K562 (cell line): ENCODE measurements at regions not wholly inside any gene's neighbourhood (a gene's known extent, or its start where the extent isn't known, plus 50 kb on each side); places are given as distances from the start of the nearest gene placed in this dataset.
A peak's percentile ranks its signal among the peaks of the same experiment; 100 is the strongest.

Source experiments
- ARID1B ChIP-seq: fragments of 450-650 bp; IDR thresholded peaks from 2 replicates; pipeline ENCODE4 v1.6.1; 2016; ENCODE audit warnings: antibody characterized with exemption, mild to moderate bottlenecking, inconsistent platforms
- CBX1 ChIP-seq: sonication (generic); IDR thresholded peaks from 2 replicates; pipeline ENCODE4 v1.6.1; 2016; ENCODE audit warnings: antibody characterized with exemption, low read depth, mild to moderate bottlenecking
- CREB3 ChIP-seq: fragments of 450-650 bp; conservative IDR thresholded peaks from 2 replicates; pipeline ENCODE4 v1.6.1; 2016; ENCODE audit warnings: missing genetic modification characterization, low read depth, mild to moderate bottlenecking, missing compliant biosample characterization, moderate library complexity
- CREB5 ChIP-seq: fragments of 250-450 bp; sonication (Bioruptor Pico); IDR thresholded peaks from 2 replicates; pipeline ENCODE4 v1.5.0; 2020; ENCODE audit warnings: mild to moderate bottlenecking
- FOXA3 ChIP-seq, 2 experiments: fragments of 450-650 bp in 1 of 2; sonication (generic) in 1 of 2; formaldehyde crosslinking; IDR thresholded peaks in 1 of 2; conservative IDR thresholded peaks in 1 of 2; 2 replicates each; pipeline versions ENCODE4 v1.4.0 to v1.8.0; 2020 to 2022; ENCODE audit warnings: mild to moderate bottlenecking in 2 of 2, missing genetic modification reagents in 1 of 2
- FOXK2 ChIP-seq, 2 experiments: fragments of 450-650 bp; IDR thresholded peaks in 1 of 2; conservative IDR thresholded peaks in 1 of 2; 2 replicates each; pipeline ENCODE4 v1.6.1; 2016; ENCODE audit warnings: low read depth in 2 of 2, mild to moderate bottlenecking in 1 of 2
- GATA2 ChIP-seq: sonication (generic); formaldehyde crosslinking; IDR thresholded peaks from 2 replicates; pipeline ENCODE4 v1.4.0; 2020; ENCODE audit warnings: mild to moderate bottlenecking, missing genetic modification reagents
- HDGF ChIP-seq: fragments of 450-650 bp; IDR thresholded peaks from 2 replicates; pipeline ENCODE4 v1.6.1; 2016
- LEF1 ChIP-seq: fragments of 450-650 bp; IDR thresholded peaks from 2 replicates; pipeline ENCODE4 v1.6.1; 2016; ENCODE audit warnings: mild to moderate bottlenecking
- MEF2D ChIP-seq: conservative IDR thresholded peaks from 2 replicates; pipeline ENCODE4 v1.6.1; 2016; ENCODE audit warnings: low read depth, missing genetic modification characterization, missing compliant biosample characterization
- MTA3 ChIP-seq: fragments of 450-650 bp; formaldehyde crosslinking; IDR thresholded peaks from 2 replicates; pipeline ENCODE4 v1.6.1; 2017; ENCODE audit warnings: mild to moderate bottlenecking, borderline replicate concordance
- NR2C2 ChIP-seq, 2 experiments: fragments of 200-800 bp in 1 of 2; sonication (Bioruptor generic) in 1 of 2; sonication (generic) in 1 of 2; formaldehyde crosslinking in 1 of 2; IDR thresholded peaks; 2 replicates each; pipeline versions ENCODE4 v1.6.1 to v1.8.0; 2016 to 2022; ENCODE audit warnings: mild to moderate bottlenecking in 1 of 2, missing compliant biosample characterization in 1 of 2, missing genetic modification characterization in 1 of 2, missing genetic modification reagents in 1 of 2
- POU5F1 ChIP-seq: fragments of 150-350 bp; IDR thresholded peaks from 2 replicates; pipeline ENCODE4 v1.6.1; 2014; ENCODE audit warnings: borderline replicate concordance, low read length, low read depth, mild to moderate bottlenecking; ENCODE audit not compliant: partially characterized antibody
- RBM14 ChIP-seq: fragments of 200-400 bp; formaldehyde crosslinking; IDR thresholded peaks from 2 replicates; pipeline ENCODE4 v1.6.1; 2018; ENCODE audit warnings: low read depth, mild to moderate bottlenecking, low read length, moderate library complexity, borderline replicate concordance; ENCODE audit not compliant: insufficient read depth
- ZNF253 ChIP-seq: fragments of 250-450 bp; sonication (Bioruptor Pico); conservative IDR thresholded peaks from 2 replicates; pipeline ENCODE4 v1.6.1; 2021; ENCODE audit warnings: mild to moderate bottlenecking
- ZNF316 ChIP-seq: fragments of 450-650 bp; IDR thresholded peaks from 2 replicates; pipeline ENCODE4 v1.6.1; 2016
- ZNF639 ChIP-seq, 2 experiments: fragments of 200-800 bp in 1 of 2; sonication (Bioruptor generic) in 1 of 2; sonication (generic) in 1 of 2; formaldehyde crosslinking in 1 of 2; IDR thresholded peaks in 1 of 2; conservative IDR thresholded peaks in 1 of 2; 2 replicates each; pipeline versions ENCODE4 v1.5.0 to v1.6.1; 2016 to 2020; ENCODE audit warnings: missing compliant biosample characterization in 1 of 2, missing genetic modification characterization in 1 of 2, missing genetic modification reagents in 1 of 2
- ZNF644 ChIP-seq: fragments of 200-800 bp; sonication (Bioruptor generic); IDR thresholded peaks from 2 replicates; pipeline ENCODE4 v1.6.1; 2016; ENCODE audit warnings: low read depth, missing genetic modification characterization, missing compliant biosample characterization
- ZNF707 ChIP-seq: fragments of 250-450 bp; sonication (Bioruptor Pico); conservative IDR thresholded peaks from 2 replicates; pipeline ENCODE4 v1.8.0; 2022; ENCODE audit warnings: inconsistent platforms, mild to moderate bottlenecking, moderate library complexity
- TF ChIP-seq, protein P1 (sequence below): fragments of 250-450 bp; sonication (Bioruptor Pico); IDR thresholded peaks from 2 replicates; pipeline ENCODE4 v1.4.0; 2020; ENCODE audit warnings: borderline replicate concordance
- TF ChIP-seq, protein P2 (sequence below), 2 experiments: fragments of 450-650 bp; conservative IDR thresholded peaks; 2 replicates each; pipeline ENCODE4 v1.6.1; 2017; ENCODE audit warnings: mild to moderate bottlenecking in 2 of 2, moderate library complexity in 2 of 2

GRCh38 chr2:12451726-12452125 lies 265.0 kb upstream of the TRIB2 start (continued):
- TF ChIP-seq ZNF644 (peak; percentile 66; the same call in 1 of the 2 replicates), MTA3 (no peak), ZNF253 (no peak), ZNF639 (CRISPR knock-in tag; conservative IDR thresholded peaks at IDR 0.05 in 1 of 2, IDR thresholded peaks at IDR 0.05 in 1 of 2) (no peak), HDGF (no peak), MEF2D (tag) (0 out of 2 replicates have a peak, but pooled peaks have one; percentile 39), NR2C2 (CRISPR knock-in tag; IDR thresholded peaks at IDR 0.05) (no peak), NR2C2 (tag; IDR thresholded peaks at IDR 0.05) (0 out of 2 replicates have a peak, but pooled peaks have one; percentile 16), FOXK2 (conservative IDR thresholded peaks at IDR 0.05 in 1 of 2, IDR thresholded peaks at IDR 0.05 in 1 of 2; ENCODE audit: low read depth in 2 of 2) (no peak), LEF1 (peak; percentile 78), CREB3 (tag) (0 out of 2 replicates have a peak, but pooled peaks have one; percentile 55), ARID1B (peak; percentile 93), POU5F1 (no peak), RBM14 (no peak), ZNF707 (CRISPR knock-in tag) (no peak), FOXA3 (CRISPR knock-in tag; conservative IDR thresholded peaks at IDR 0.05 in 1 of 2, IDR thresholded peaks at IDR 0.05 in 1 of 2) (0 out of 4 replicates have a peak, but pooled peaks of 1 of the 2 experiments have one; percentile 16), CBX1 (no peak), CREB5 (no peak), GATA2 (peak; percentile 32; the same call in 1 of the 2 replicates), ZNF316 (peak; percentile 31; the same call in 1 of the 2 replicates)
- TF ChIP-seq, protein P1, sequence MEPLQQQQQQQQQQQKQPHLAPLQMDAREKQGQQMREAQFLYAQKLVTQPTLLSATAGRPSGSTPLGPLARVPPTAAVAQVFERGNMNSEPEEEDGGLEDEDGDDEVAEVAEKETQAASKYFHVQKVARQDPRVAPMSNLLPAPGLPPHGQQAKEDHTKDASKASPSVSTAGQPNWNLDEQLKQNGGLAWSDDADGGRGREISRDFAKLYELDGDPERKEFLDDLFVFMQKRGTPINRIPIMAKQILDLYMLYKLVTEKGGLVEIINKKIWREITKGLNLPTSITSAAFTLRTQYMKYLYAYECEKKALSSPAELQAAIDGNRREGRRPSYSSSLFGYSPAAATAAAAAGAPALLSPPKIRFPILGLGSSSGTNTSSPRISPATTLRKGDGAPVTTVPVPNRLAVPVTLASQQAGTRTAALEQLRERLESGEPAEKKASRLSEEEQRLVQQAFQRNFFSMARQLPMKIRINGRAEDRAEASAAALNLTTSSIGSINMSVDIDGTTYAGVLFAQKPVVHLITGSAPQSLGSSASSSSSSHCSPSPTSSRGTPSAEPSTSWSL (CRISPR knock-in tag) = no peak
- TF ChIP-seq, protein P2, sequence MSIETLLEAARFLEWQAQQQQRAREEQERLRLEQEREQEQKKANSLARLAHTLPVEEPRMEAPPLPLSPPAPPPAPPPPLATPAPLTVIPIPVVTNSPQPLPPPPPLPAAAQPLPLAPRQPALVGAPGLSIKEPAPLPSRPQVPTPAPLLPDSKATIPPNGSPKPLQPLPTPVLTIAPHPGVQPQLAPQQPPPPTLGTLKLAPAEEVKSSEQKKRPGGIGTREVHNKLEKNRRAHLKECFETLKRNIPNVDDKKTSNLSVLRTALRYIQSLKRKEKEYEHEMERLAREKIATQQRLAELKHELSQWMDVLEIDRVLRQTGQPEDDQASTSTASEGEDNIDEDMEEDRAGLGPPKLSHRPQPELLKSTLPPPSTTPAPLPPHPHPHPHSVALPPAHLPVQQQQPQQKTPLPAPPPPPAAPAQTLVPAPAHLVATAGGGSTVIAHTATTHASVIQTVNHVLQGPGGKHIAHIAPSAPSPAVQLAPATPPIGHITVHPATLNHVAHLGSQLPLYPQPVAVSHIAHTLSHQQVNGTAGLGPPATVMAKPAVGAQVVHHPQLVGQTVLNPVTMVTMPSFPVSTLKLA (conservative IDR thresholded peaks at IDR 0.05) = 0 out of 4 replicates have a peak, but pooled peaks of 1 of the 2 experiments have one; percentile 37
